CD4-positive, alpha-beta memory T cell (primary cell): ENCODE measurements at regions not wholly inside any gene's neighbourhood (a gene's known extent, or its start where the extent isn't known, plus 50 kb on each side); places are given as distances from the start of the nearest gene placed in this dataset.

Source experiments
- CTCF ChIA-PET: fragments of 350-600 bp; sonication (Branson Sonifier 250); formaldehyde crosslinking; loops from one replicate; lab custom pipeline; 2021; ENCODE audit warnings: inconsistent platforms; ENCODE audit not compliant: partially characterized antibody; lab: Charles Lee
- POLR2A ChIA-PET: fragments of 350-600 bp; sonication (Branson Sonifier 250); formaldehyde crosslinking; loops from one replicate; lab custom pipeline; 2021; ENCODE audit not compliant: partially characterized antibody; lab: Charles Lee
- DNase-seq, 5 donors: peaks; one replicate each; pipeline versions ENCODE4 v3.0.0 to v3.0.0-alpha.2; 2020 to 2022; ENCODE audit warnings: mixed read lengths in 1 of 5
- H3K27ac ChIP-seq: one replicate; pipeline ENCODE4 v1.7.0; 2013; ENCODE audit warnings: low read depth, low read length
- H3K27me3 ChIP-seq: 2 replicates; pipeline ENCODE4 v1.7.0; 2013; ENCODE audit warnings: mild to moderate bottlenecking, low read length, moderate library complexity; ENCODE audit not compliant: insufficient read depth
- H3K36me3 ChIP-seq: 2 replicates; pipeline ENCODE4 v1.7.0; 2013; ENCODE audit warnings: mild to moderate bottlenecking, low read length, moderate library complexity; ENCODE audit not compliant: insufficient read depth
- H3K4me1 ChIP-seq: 2 replicates; pipeline ENCODE4 v1.7.0; 2013; ENCODE audit warnings: mild to moderate bottlenecking, low read length, moderate library complexity; ENCODE audit not compliant: insufficient read depth
- H3K4me3 ChIP-seq, 2 donors: one replicate each; pipeline ENCODE4 v1.7.0; 2013; ENCODE audit warnings: low read length in 2 of 2, mild to moderate bottlenecking in 1 of 2
- H3K9me3 ChIP-seq, 2 donors: one replicate each; pipeline ENCODE4 v1.7.0; 2013; ENCODE audit warnings: low read length in 2 of 2, control low read depth in 1 of 2; ENCODE audit not compliant: control insufficient read depth in 1 of 2
- H3K27ac Mint-ChIP-seq, 7 donors: one replicate each; pipeline ENCODE4 v1.8.0; 2020 to 2021; ENCODE audit warnings: mixed read lengths in 7 of 7, mild to moderate bottlenecking in 6 of 7, inconsistent platforms in 3 of 7, moderate library complexity in 3 of 7
- H3K27me3 Mint-ChIP-seq, 2 donors: one replicate each; pipeline ENCODE4 v1.8.0; 2020 to 2021; ENCODE audit warnings: mixed read lengths in 2 of 2
- H3K36me3 Mint-ChIP-seq, 2 donors: one replicate each; pipeline ENCODE4 v1.8.0; 2020 to 2021; ENCODE audit warnings: mixed read lengths in 2 of 2, inconsistent platforms in 1 of 2, mild to moderate bottlenecking in 1 of 2
- H3K4me1 Mint-ChIP-seq, 4 donors: one replicate each; pipeline ENCODE4 v1.8.0; 2020 to 2021; ENCODE audit warnings: mixed read lengths in 4 of 4, mild to moderate bottlenecking in 1 of 4
- H3K4me3 Mint-ChIP-seq, 8 donors: one replicate each; pipeline ENCODE4 v1.8.0; 2020 to 2021; ENCODE audit warnings: mixed read lengths in 8 of 8, mild to moderate bottlenecking in 7 of 8, moderate library complexity in 6 of 8, inconsistent platforms in 3 of 8
- H3K9me3 Mint-ChIP-seq, 8 donors: one replicate each; pipeline ENCODE4 v1.8.0; 2020 to 2021; ENCODE audit warnings: mixed read lengths in 8 of 8, mild to moderate bottlenecking in 5 of 8, inconsistent platforms in 3 of 8, moderate library complexity in 1 of 8
- intact Hi-C: fragments of 100-400 bp; cut with micrococcal nuclease; formaldehyde crosslinking; loops from one replicate; pipeline ENCODE4 v1.15.1; 2023

GRCh38 chr14:104332634-104333270 is 194.4 kb downstream of the KIF26A start:
- no peaks in the 10 kb centered on the region for H3K36me3 ChIP-seq
- H3K27ac Mint-ChIP-seq: no peak overlapping the region
- no peaks in the 10 kb centered on the region for H3K27me3 ChIP-seq
- no peak overlapping the region for H3K4me3 Mint-ChIP-seq
- CTCF ChIA-PET: no interaction called here
- intact Hi-C loops: no loop called here
- POLR2A ChIA-PET: no interaction called here
- no peaks in the 10 kb centered on the region for H3K27me3 Mint-ChIP-seq
- peaks cover 2 to 32% (median 24%) of the 10 kb centered on the region in 8 donors for H3K9me3 Mint-ChIP-seq
- peaks cover 0 to 4% of the 10 kb centered on the region in 2 donors for H3K36me3 Mint-ChIP-seq
- peaks cover 0 to 8% of the 10 kb centered on the region in 2 donors for H3K9me3 ChIP-seq
- DNase-seq: no peak
- H3K4me1 Mint-ChIP-seq: no peaks in the 10 kb centered on the region
- H3K27ac ChIP-seq: no peak overlapping the region
- no peak overlapping the region for H3K4me3 ChIP-seq
- no peaks in the 10 kb centered on the region for H3K4me1 ChIP-seq

GRCh38 chr14:104333646-104334423 is 195.4 kb downstream of the KIF26A start:
- Histone ChIP-seq H3K27me3 (no peaks in the 10 kb centered on the region), H3K4me3 (no peak overlapping the region), H3K27ac (no peak overlapping the region), H3K4me1 (no peaks in the 10 kb centered on the region), H3K9me3 (peaks cover 0 to 8% of the 10 kb centered on the region in 2 donors), H3K36me3 (no peaks in the 10 kb centered on the region)
- no peak for DNase-seq
- ChIA-PET CTCF (no interaction called here), POLR2A (no interaction called here)
- H3K9me3 Mint-ChIP-seq: peaks cover 2 to 35% (median 32%) of the 10 kb centered on the region in 8 donors
- H3K36me3 Mint-ChIP-seq: peaks cover 4 to 11% of the 10 kb centered on the region in 2 donors
- no peaks in the 10 kb centered on the region for H3K4me1 Mint-ChIP-seq
- no peaks in the 10 kb centered on the region for H3K27me3 Mint-ChIP-seq
- intact Hi-C loops: no loop called here
- no peak overlapping the region for H3K27ac Mint-ChIP-seq
- H3K4me3 Mint-ChIP-seq: no peak overlapping the region

- Mint-ChIP-seq H3K36me3 (peaks cover 4 to 12% of the 10 kb centered on the region in 2 donors), H3K9me3 (peaks cover 2 to 34% (median 27%) of the 10 kb centered on the region in 8 donors), H3K27ac (no peak overlapping the region), H3K27me3 (peaks cover 0 to 2% of the 10 kb centered on the region in 2 donors), H3K4me1 (no peaks in the 10 kb centered on the region), H3K4me3 (no peak overlapping the region)
- Histone ChIP-seq H3K4me3 (no peak overlapping the region), H3K36me3 (no peaks in the 10 kb centered on the region), H3K27ac (no peak overlapping the region), H3K4me1 (no peaks in the 10 kb centered on the region), H3K27me3 (no peaks in the 10 kb centered on the region), H3K9me3 (peaks cover 0 to 8% of the 10 kb centered on the region in 2 donors)
- DNase-seq: no peak
- CTCF ChIA-PET: no interaction called here
- intact Hi-C loops: no loop called here
- POLR2A ChIA-PET: no interaction called here
Measured at GRCh38 chr14:104334424-104335161, 196.2 kb downstream of the KIF26A start.

GRCh38 chr14:104335176-104335575 is 196.8 kb downstream of the KIF26A start:
- H3K9me3 ChIP-seq: peaks cover 0 to 4% of the 10 kb centered on the region in 2 donors
- H3K27ac ChIP-seq: no peak overlapping the region
- Mint-ChIP-seq H3K36me3 (peaks cover 4 to 12% of the 10 kb centered on the region in 2 donors), H3K4me3 (no peak overlapping the region), H3K27ac (no peak overlapping the region), H3K9me3 (peaks cover 2 to 29% (median 21%) of the 10 kb centered on the region in 8 donors), H3K27me3 (peaks cover 0 to 2% of the 10 kb centered on the region in 2 donors), H3K4me1 (no peaks in the 10 kb centered on the region)
- no peaks in the 10 kb centered on the region for H3K27me3 ChIP-seq
- no peak for DNase-seq
- intact Hi-C loops: no loop called here
- ChIA-PET POLR2A (no interaction called here), CTCF (no interaction called here)
- H3K4me3 ChIP-seq: no peak overlapping the region
- no peaks in the 10 kb centered on the region for H3K4me1 ChIP-seq
- no peaks in the 10 kb centered on the region for H3K36me3 ChIP-seq

- no peaks in the 10 kb centered on the region for H3K4me1 ChIP-seq
- H3K9me3 Mint-ChIP-seq: peaks cover 2 to 25% (median 19%) of the 10 kb centered on the region in 8 donors
- ChIA-PET POLR2A (no interaction called here), CTCF (no interaction called here)
- intact Hi-C loops: no loop called here
- no peaks in the 10 kb centered on the region for H3K27me3 ChIP-seq
- no peaks in the 10 kb centered on the region for H3K4me1 Mint-ChIP-seq
- no peak overlapping the region for H3K27ac ChIP-seq
- H3K27me3 Mint-ChIP-seq: peaks cover 0 to 2% of the 10 kb centered on the region in 2 donors
- peaks cover 4 to 10% of the 10 kb centered on the region in 2 donors for H3K36me3 Mint-ChIP-seq
- H3K27ac Mint-ChIP-seq: no peak overlapping the region
- peaks cover 0 to 4% of the 10 kb centered on the region in 2 donors for H3K9me3 ChIP-seq
- no peaks in the 10 kb centered on the region for H3K36me3 ChIP-seq
- DNase-seq: no peak
- no peak overlapping the region for H3K4me3 ChIP-seq
- H3K4me3 Mint-ChIP-seq: no peak overlapping the region
Measured at GRCh38 chr14:104335611-104336010, 197.2 kb downstream of the KIF26A start.

GRCh38 chr14:104337351-104337750 is 199.0 kb downstream of the KIF26A start:
- no peak overlapping the region for H3K4me3 Mint-ChIP-seq
- intact Hi-C loops: no loop called here
- H3K27ac ChIP-seq: no peak overlapping the region
- H3K9me3 Mint-ChIP-seq: peaks cover 0 to 18% (median 13%) of the 10 kb centered on the region in 8 donors
- peaks cover 1 to 4% of the 10 kb centered on the region in 2 donors for H3K27me3 Mint-ChIP-seq
- H3K36me3 ChIP-seq: no peaks in the 10 kb centered on the region
- H3K4me1 ChIP-seq: no peaks in the 10 kb centered on the region
- DNase-seq: no peak
- ChIA-PET POLR2A (no interaction called here), CTCF (no interaction called here)
- peaks cover 4 to 9% of the 10 kb centered on the region in 2 donors for H3K36me3 Mint-ChIP-seq
- no peak overlapping the region for H3K4me3 ChIP-seq
- H3K27me3 ChIP-seq: no peaks in the 10 kb centered on the region
- no peaks in the 10 kb centered on the region for H3K9me3 ChIP-seq
- no peak overlapping the region for H3K27ac Mint-ChIP-seq
- H3K4me1 Mint-ChIP-seq: peaks cover 0 to 4% (median under 1%) of the 10 kb centered on the region in 4 donors

GRCh38 chr14:104339361-104339760 is 201.0 kb downstream of the KIF26A start:
- intact Hi-C loops: no loop called here
- ChIA-PET POLR2A (no interaction called here), CTCF (interaction anchor here (1.6 kb wide), 1 partner anchor 10 kb away, joined by 4 read pairs; no protein-coding TSS in a partner anchor)
- Histone ChIP-seq H3K9me3 (no peaks in the 10 kb centered on the region), H3K36me3 (no peaks in the 10 kb centered on the region), H3K4me3 (no peak overlapping the region), H3K27me3 (no peaks in the 10 kb centered on the region), H3K4me1 (no peaks in the 10 kb centered on the region), H3K27ac (no peak overlapping the region)
- Mint-ChIP-seq H3K4me3 (no peak overlapping the region), H3K27ac (no peak overlapping the region), H3K4me1 (peaks cover 0 to 4% (median under 1%) of the 10 kb centered on the region in 4 donors), H3K36me3 (peaks cover 4 to 9% of the 10 kb centered on the region in 2 donors), H3K27me3 (peaks cover 1 to 4% of the 10 kb centered on the region in 2 donors), H3K9me3 (peaks cover 0 to 18% (median 13%) of the 10 kb centered on the region in 8 donors)
- no peak for DNase-seq
